GM19463 (cell line): ENCODE measurements at regions not wholly inside any gene's neighbourhood (a gene's known extent, or its start where the extent isn't known, plus 50 kb on each side); places are given as distances from the start of the nearest gene placed in this dataset.
"Not testable (repeated sequence)": the region's sequence is repeated elsewhere in the genome, so short reads cannot be mapped to it uniquely, and the experiment has no call there.

ENCODE experiments used
- ATAC-seq: cut with Tn5 transposase; IDR thresholded peaks from one replicate; pipeline ENCODE4 v1.9.1; 2021; ENCODE audit warnings: mild to moderate bottlenecking, moderate library complexity; ENCODE audit not compliant: unreplicated experiment

DNA sequence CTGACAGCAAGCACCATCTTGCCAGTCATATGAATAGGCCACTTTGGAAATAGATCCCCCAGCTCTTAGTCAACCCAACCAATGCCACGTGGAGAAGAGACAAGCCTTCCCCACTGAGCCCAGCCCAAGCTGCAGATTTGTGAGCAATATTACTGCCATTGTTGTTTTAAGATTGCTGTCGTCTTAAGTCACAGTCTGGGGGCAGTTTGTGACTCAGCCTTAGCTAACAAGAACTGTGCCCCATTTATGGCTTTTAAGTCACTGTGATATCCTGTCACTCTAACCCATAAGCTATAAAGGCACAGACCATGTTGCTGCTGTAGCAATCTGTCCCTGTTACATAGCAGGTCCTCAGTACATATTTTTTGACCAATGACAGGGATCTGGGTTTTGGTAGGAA is 464.2 kb downstream of the MED13L start:
- ATAC-seq: no peak

DNA sequence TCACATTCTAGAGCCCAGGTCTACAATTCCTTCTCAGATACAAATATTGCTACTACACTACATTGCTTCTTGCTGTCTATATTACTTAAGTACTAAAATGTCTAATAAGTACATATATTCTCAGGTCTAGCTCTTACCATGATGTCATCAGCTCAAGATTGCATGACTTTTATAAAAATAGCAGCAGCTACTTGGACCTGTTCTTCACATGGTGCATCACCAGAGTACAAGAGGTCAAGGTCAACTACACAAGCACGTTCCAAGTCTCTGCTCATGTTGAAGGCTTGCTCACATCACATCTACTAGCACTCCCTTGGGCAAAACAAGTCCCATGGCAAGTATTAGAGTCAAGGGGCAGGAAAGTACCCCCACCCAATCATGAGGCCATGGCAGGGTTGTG is 465.6 kb downstream of the MED13L start:
- ATAC-seq: no peak

GRCh38 chr12:115811045-115811444 is 466.4 kb downstream of the MED13L start:
- ATAC-seq: no peak

- no peak for ATAC-seq
Measured at GRCh38 chr12:115810122-115810901, 467.2 kb downstream of the MED13L start.

DNA sequence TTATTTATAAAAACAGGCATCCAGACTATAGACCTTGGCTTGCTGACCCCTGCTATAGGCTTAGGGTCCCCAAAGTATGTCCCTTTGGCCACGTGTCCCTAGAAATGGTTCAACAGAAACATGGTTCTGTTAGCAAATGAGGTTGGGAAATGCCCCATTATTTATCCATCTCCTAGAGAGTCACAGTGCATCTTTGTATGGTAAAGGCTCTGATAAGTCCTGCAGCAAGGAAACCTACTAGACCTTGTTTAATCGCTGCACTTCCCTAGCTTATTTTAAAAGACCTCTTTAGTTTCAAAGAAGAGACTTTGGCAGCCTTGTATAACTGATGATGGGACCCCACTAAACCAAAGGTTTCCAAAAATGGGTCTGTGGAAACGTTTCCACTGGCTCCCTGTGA is 471.5 kb downstream of the MED13L start:
- no peak for ATAC-seq

DNA sequence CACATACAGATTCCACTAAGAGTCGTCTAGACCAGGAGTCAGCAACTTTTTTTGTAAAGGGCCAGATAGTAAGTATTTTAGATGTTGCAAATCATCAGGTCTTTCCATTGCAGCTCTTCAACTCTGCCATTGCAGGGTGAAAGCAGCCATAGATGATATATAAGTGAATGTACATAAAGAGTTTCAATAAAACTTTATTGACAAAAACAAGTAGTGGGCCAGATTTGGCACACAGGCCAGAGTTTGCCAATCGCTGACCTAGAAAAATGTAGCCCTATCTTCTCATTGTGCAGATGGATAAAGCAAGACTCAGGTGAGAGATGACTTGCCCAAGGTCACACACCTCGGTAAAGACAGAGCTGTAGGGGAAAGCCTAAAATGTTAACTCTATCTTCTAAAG is 474.7 kb downstream of the MED13L start:
- ATAC-seq: no peak

DNA sequence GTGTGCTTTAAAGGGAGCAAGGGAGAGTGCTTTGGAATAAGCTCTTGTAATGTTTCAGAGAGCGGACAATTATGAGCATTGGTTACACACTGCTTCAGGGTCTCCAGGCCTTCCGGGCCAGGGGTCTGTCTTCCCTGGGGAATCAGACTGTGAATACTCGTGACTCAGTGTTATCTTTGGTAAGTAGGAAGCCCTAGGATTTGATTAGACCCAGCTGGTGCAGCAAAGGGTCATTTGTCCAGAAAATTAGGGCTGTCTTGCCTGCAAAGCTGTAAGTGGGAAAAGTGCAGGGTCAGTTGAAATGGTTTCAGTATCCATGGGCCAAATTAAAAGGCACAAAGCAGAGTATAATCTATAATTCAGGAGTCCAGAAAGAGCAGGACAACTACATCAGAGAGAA is 475.6 kb downstream of the MED13L start:
- ATAC-seq: no peak

GRCh38 chr12:115799610-115800009 is 477.9 kb downstream of the MED13L start:
- ATAC-seq: no peak

DNA sequence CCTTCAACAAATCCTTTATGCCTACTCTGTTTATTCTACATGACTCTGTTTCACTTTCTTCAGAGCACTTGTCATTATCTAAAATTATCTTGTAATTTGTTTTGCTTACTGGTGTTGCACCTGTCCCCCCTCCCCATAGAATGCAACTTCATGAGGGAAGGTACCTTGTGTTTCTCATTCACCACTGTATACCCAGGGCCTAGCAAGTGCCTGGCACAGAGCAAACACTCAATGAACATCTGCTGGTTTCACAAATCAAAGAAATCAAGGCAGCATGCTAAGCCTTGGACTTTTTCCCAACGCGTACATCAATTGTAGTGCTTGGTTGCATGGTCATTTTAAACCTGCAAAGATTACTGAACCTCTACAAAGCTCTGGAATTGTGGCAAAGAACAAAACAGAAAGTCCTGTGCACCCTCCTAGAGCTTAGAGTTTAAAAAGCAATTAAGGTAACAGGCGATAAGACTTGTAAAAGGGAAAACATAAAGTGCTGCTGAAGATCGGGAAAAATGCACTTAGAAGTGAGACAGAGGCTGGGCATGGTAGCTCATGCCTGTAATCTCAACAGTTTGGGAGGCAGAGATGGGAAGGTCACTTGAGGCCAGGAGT is 479.1 kb downstream of the MED13L start:
- ATAC-seq: no peak

- no peak for ATAC-seq
Measured at GRCh38 chr12:115794659-115795081, 482.8 kb downstream of the MED13L start.

DNA sequence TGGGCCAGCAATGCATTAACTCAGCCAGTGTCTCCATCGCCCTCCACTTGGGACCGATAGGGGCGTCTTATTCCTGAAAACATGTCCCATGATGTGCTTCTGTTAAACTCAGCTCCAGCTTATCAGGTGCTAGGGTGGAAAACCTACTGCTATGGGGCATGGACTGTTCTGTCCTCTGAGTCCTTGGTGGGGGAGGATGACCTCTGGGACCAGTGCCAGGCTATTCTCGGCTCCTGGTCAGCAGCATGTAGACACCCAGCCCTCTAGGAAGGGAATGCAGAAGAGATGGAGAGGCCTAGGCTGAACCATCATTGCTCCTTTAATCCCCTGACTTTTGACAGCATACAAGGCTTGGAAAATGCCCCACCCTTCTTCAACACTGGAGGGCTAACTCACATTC is 486.2 kb downstream of the MED13L start:
- no peak for ATAC-seq

DNA sequence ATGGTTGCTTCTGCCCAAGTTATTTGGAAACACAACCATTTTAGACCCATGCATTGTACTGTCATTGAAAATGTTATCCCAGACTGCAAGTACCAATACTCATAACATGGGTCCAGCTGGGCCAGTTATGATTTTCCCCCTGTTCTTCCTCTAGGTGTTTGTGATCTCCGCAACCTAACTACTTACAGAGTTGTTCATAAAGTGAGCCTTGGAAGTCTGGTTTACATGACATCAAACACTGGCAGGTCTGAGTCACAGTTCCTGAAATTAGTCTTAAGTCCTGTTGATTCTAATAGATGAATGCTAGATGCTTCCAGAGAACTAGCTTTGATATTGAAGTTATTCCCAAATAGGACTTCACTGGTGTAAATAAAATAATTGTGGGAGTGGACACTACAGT is 487.0 kb downstream of the MED13L start:
- ATAC-seq: no peak

DNA sequence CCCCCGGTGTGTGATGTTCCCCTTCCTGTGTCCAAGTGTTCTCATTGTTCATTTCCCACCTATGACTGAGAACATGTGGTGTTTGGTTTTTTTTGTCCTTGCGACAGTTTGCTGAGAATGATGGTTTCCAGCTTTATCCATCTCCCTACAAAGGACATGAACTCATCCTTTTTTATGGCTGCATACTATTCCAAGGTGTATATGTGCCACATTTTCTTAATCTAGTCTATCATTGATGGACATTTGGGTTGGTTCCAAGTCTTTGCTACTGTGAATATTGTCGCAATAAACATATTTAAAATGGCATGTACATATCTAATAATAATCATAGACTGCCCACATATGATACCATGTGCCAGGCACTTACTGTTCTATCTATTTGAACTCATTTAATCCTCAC is 491.0 kb downstream of the MED13L start:
- ATAC-seq: not testable (repeated sequence)

GRCh38 chr12:115785548-115785947 is 491.9 kb downstream of the MED13L start:
- no peak for ATAC-seq

- ATAC-seq: no peak
Measured at GRCh38 chr12:115776399-115776798, 501.1 kb downstream of the MED13L start.

GRCh38 chr12:115774148-115774895 is 503.2 kb downstream of the MED13L start:
- no peak for ATAC-seq

DNA sequence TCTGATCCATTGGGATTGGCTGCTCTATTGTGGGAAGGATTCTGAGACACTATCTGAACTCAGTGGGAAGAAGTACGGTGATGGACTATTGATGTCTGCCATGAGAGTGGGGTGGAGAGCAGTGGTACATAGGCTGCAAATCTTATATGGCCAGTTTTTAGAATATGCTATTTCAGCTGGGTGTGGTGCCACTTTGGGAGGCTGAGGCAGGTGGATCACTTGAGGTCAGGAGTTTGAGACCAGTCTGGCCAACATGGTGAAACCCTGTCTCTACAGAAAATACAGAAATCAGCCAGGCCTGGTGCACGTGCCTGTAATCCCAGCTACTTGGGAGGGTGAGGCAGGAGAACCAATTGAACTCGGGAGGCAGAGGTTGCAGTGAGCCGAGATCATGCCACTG is 505.9 kb downstream of the MED13L start:
- no peak for ATAC-seq

- ATAC-seq: no peak
Measured at GRCh38 chr12:115771065-115771464, 506.4 kb downstream of the MED13L start.

GRCh38 chr12:115770643-115771042 is 506.9 kb downstream of the MED13L start:
- ATAC-seq: no peak

GRCh38 chr12:115767916-115768315 is 509.6 kb downstream of the MED13L start:
- no peak for ATAC-seq

DNA sequence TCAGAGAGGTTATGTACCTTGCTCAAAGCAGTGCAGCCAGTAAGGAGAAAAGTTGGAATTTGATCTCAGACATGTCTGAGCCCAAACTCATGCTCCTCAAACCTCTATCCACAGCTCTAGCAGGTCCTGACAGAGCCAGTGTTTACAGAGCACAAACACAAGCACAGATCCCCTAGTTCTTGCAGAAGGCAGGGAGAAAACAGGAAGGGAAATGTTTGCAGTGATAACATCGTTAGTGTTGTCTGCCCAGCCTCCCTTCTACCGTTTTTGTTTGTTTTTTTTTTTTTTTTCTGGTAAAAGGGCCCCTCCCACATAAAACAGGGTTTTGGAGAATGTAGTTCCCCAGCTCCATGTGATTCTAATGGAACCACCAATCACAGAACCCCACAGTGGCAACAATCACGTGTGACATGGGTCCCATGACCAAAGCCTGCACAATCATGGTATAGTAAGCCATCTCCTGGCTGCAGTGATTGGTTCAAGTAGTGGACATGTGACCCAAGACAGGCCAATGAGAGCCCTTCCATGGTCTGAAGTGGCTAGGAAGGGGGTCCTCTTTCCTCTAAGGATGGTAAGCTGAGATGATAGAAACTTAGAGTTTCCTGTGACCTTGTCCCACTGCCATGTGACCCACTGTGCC is 513.4 kb downstream of the MED13L start:
- ATAC-seq: no peak
